HepG2 (cell line): ENCODE measurements at regions not wholly inside any gene's neighbourhood (a gene's known extent, or its start where the extent isn't known, plus 50 kb on each side); places are given as distances from the start of the nearest gene placed in this dataset.

Experiments
- ATAC-seq: fragments of 200-7000 bp; cut with Tn5 transposase; 3 replicates; pipeline ENCODE4 v1.9.1; 2020; ENCODE audit warnings: mild to moderate bottlenecking, moderate library complexity
- BruUV-seq: library from RNA; stranded (reverse); fragments of 400-500 nt; replicated peaks from 2 replicates; lab custom pipeline; 2021; lab: Mats Ljungman, UMichigan
- CTCF ChIA-PET: fragments of 300-600 bp; formaldehyde crosslinking; extraction: SDS; loops from one replicate; lab custom pipeline; 2021; ENCODE audit warnings: low total read pairs, inconsistent platforms, low intra/inter-chr PET ratio; lab: Yijun Ruan, JAX
- POLR2A ChIA-PET: fragments of 350-600 bp; sonication (Branson Sonifier 250); formaldehyde crosslinking; loops from one replicate; lab custom pipeline; 2020; ENCODE audit warnings: antibody characterized with exemption, inconsistent platforms; lab: Yijun Ruan, JAX
- DNase-seq: peaks from one replicate; pipeline ENCODE4 v3.0.0-alpha.2; 2015; ENCODE audit warnings: low spot score
- FAIRE-seq: peaks from 3 replicates; lab custom pipeline; 2011; peaks lifted over from hg19 to GRCh38; lab: Jason Lieb, UNC
- H2AFZ ChIP-seq: one replicate; pipeline ENCODE4 v1.6.1; 2011; ENCODE audit warnings: low read length, inconsistent platforms
- H3K27ac ChIP-seq: fragments of 300-600 bp; 3 replicates; pipeline ENCODE4 v1.8.0; 2011; ENCODE audit warnings: mixed run types, mild to moderate bottlenecking, mixed read lengths, low read length, inconsistent platforms; ENCODE audit not compliant: insufficient read depth; ENCODE audit errors: extremely low read length
- H3K27me3 ChIP-seq, 2 experiments: fragments of 200-600 bp in 1 of 2; 2 replicates in 1 of 2; 3 replicates in 1 of 2; pipeline versions ENCODE4 v1.6.0 to v1.8.0; 2011; ENCODE audit warnings: low read length in 2 of 2, mild to moderate bottlenecking in 2 of 2, moderate library complexity in 2 of 2, inconsistent platforms in 1 of 2; ENCODE audit not compliant: insufficient read depth in 2 of 2, control insufficient read depth in 1 of 2
- H3K36me3 ChIP-seq, 2 experiments: fragments of 200-600 bp in 1 of 2; replicated peaks in 1 of 2; 2 replicates in 1 of 2; 3 replicates in 1 of 2; pipeline versions ENCODE4 v1.5.1 to v1.8.0; 2011; ENCODE audit warnings: low read length in 2 of 2, inconsistent platforms in 1 of 2; ENCODE audit not compliant: insufficient read depth in 2 of 2, control insufficient read depth in 1 of 2
- H3K4me1 ChIP-seq: 2 replicates; pipeline ENCODE4 v1.5.1; 2012; ENCODE audit warnings: low read length, inconsistent platforms; ENCODE audit not compliant: insufficient read depth
- H3K4me2 ChIP-seq: 2 replicates; pipeline ENCODE4 v1.6.0; 2011; ENCODE audit warnings: low read depth, low read length, inconsistent platforms
- H3K4me3 ChIP-seq, 3 experiments: fragments of 200-600 bp in 1 of 3; sonication (generic), shearing (Covaris generic) in 1 of 3; replicated peaks in 1 of 3; 2 replicates each; pipeline ENCODE4 v1.5.1; 2011 to 2016; ENCODE audit warnings: low read length in 3 of 3, inconsistent platforms in 2 of 3, low read depth in 2 of 3, mild to moderate bottlenecking in 2 of 3, control low read depth in 1 of 3, mixed read lengths in 1 of 3; ENCODE audit not compliant: insufficient read depth in 1 of 3
- H3K79me2 ChIP-seq: one replicate; pipeline ENCODE4 v1.6.1; 2011; ENCODE audit warnings: low read length, inconsistent platforms; ENCODE audit not compliant: insufficient read depth
- H3K9ac ChIP-seq: 2 replicates; pipeline ENCODE4 v1.6.0; 2011; ENCODE audit warnings: mild to moderate bottlenecking, low read depth, low read length, inconsistent platforms; ENCODE audit not compliant: insufficient read depth
- H3K9me3 ChIP-seq: 2 replicates; pipeline ENCODE4 v1.5.1; 2012; ENCODE audit warnings: mild to moderate bottlenecking, low read length
- H4K20me1 ChIP-seq: 2 replicates; pipeline ENCODE4 v1.6.0; 2011; ENCODE audit warnings: inconsistent platforms, mild to moderate bottlenecking, low read length, moderate library complexity; ENCODE audit not compliant: insufficient read depth
- HNF1A ChIP-seq, 2 experiments: sonication (generic) in 1 of 2; formaldehyde crosslinking in 1 of 2; IDR thresholded peaks; 2 replicates each; pipeline versions ENCODE4 v1.4.0 to v1.6.1; 2016 to 2020; ENCODE audit warnings: borderline replicate concordance in 1 of 2, low read depth in 1 of 2, mild to moderate bottlenecking in 1 of 2, missing genetic modification reagents in 1 of 2
- KAT7 ChIP-seq: IDR thresholded peaks from 2 replicates; pipeline ENCODE4 v1.6.1; 2018; ENCODE audit warnings: borderline replicate concordance, missing compliant biosample characterization
- KMT2A ChIP-seq: sonication (generic); formaldehyde crosslinking; IDR thresholded peaks from 2 replicates; pipeline ENCODE4 v1.4.0; 2020; ENCODE audit warnings: missing genetic modification reagents
- PBX3 ChIP-seq: sonication (generic); formaldehyde crosslinking; IDR thresholded peaks from 2 replicates; pipeline ENCODE4 v1.8.1; 2023; ENCODE audit warnings: missing genetic modification reagents, inconsistent platforms, borderline replicate concordance
- ZBTB40 ChIP-seq, 2 experiments: fragments of 450-650 bp in 1 of 2; sonication (generic) in 1 of 2; formaldehyde crosslinking in 1 of 2; IDR thresholded peaks; 2 replicates each; pipeline versions ENCODE4 v1.6.1 to v1.8.0; 2016 to 2022; ENCODE audit warnings: antibody characterized with exemption in 1 of 2, mild to moderate bottlenecking in 1 of 2, missing genetic modification reagents in 1 of 2
- ZBTB42 ChIP-seq: sonication (generic); formaldehyde crosslinking; IDR thresholded peaks from 2 replicates; pipeline ENCODE4 v1.5.0; 2020; ENCODE audit warnings: mild to moderate bottlenecking, missing genetic modification reagents
- ZNF546 ChIP-seq: sonication (generic); formaldehyde crosslinking; conservative IDR thresholded peaks from 2 replicates; pipeline ENCODE4 v1.8.1; 2023; ENCODE audit warnings: mild to moderate bottlenecking, missing genetic modification reagents
- ZNF672 ChIP-seq: sonication (generic); formaldehyde crosslinking; IDR thresholded peaks from 2 replicates; pipeline ENCODE4 v1.8.1; 2022; ENCODE audit warnings: missing genetic modification reagents
- WGBS: methylation state at CpG from one replicate; pipeline ENCODE4 v1.1.6; 2017; ENCODE audit warnings: low lambda C conversion rate; 5-methylcytosine and 5-hydroxymethylcytosine counted together
- in situ Hi-C: cut with HindIII; loops from 2 replicates; pipeline ENCODE4 v1.10.0; 2017; ENCODE audit warnings: low pct_unique_long_range_greater_than_20kb; ENCODE audit not compliant: extremely low pct_ligation_motif_present
- intact Hi-C: fragments of 100-400 bp; cut with micrococcal nuclease; formaldehyde crosslinking; loops from one replicate; pipeline ENCODE4 v1.10.0; 2022; ENCODE audit not compliant: unreplicated experiment

GRCh38 chr5:62691946-62692345 lies 113.3 kb downstream of the LRRC70 start (continued):
- TF ChIP-seq ZBTB40 (IDR thresholded peaks at IDR 0.05) (no peak), ZBTB40 (CRISPR knock-in tag; IDR thresholded peaks at IDR 0.05) (no peak)

GRCh38 chr5:62690421-62690820 lies 111.8 kb downstream of the LRRC70 start:
- peak; percentile 69 for ATAC-seq
- Histone ChIP-seq H2AFZ (no peak overlapping the region), H3K36me3 (no peaks in the 10 kb centered on the region), H3K9me3 (no peaks in the 10 kb centered on the region), H3K27me3 (no peaks in the 10 kb centered on the region), H3K9ac (no peak overlapping the region), H3K4me1 (peaks cover 8% of the 10 kb centered on the region; the same call in 1 of the 2 replicates), H3K4me2 (0 out of 2 replicates have a peak overlapping the region, but pooled peaks have one; percentile 25), H4K20me1 (no peaks in the 10 kb centered on the region), H3K27ac (no peak overlapping the region), H3K79me2 (no peaks in the 10 kb centered on the region), H3K4me3 (no peak overlapping the region)
- DNase-seq: no peak
- POLR2A ChIA-PET: no interaction called here
- in situ Hi-C loops (no loop called here), intact Hi-C loops (no loop called here)
- CTCF ChIA-PET: no interaction called here
- no peak for FAIRE-seq
- no TSS peak for BruUV-seq
- 43% methylated on average over 5 of the region's 6 CpGs for WGBS
- TF ChIP-seq KAT7 (CRISPR knock-in tag): no peak
- no peak for TF ChIP-seq PBX3 (CRISPR knock-in tag)
- no peak for TF ChIP-seq ZBTB42
- TF ChIP-seq KMT2A (CRISPR knock-in tag): no peak
- TF ChIP-seq HNF1A (IDR thresholded peaks at IDR 0.05; ENCODE audit: low read depth): no peak
- no peak for TF ChIP-seq HNF1A (CRISPR knock-in tag; IDR thresholded peaks at IDR 0.05; ENCODE audit: borderline replicate concordance)
- TF ChIP-seq ZNF672 (CRISPR knock-in tag): no peak
- no peak for TF ChIP-seq ZNF546 (CRISPR knock-in tag)
